Hematopoietic multipotent progenitor cell (in vitro differentiated cells): ENCODE measurements at regions not wholly inside any gene's neighbourhood (a gene's known extent, or its start where the extent isn't known, plus 50 kb on each side); places are given as distances from the start of the nearest gene placed in this dataset. TPM values are rescaled to one million over a fixed set of nuclear protein-coding genes. Genes with fewer than 3 reads are reported as not detected.

ENCODE experiments used
- DNase-seq, 3 donors: peaks; one replicate each; pipeline ENCODE4 v3.0.0-alpha.2; 2011 to 2015; ENCODE audit warnings: low read depth in 2 of 3, low spot score in 2 of 3
- small RNA-seq: library from RNA; depleted of rRNA; stranded (forward); fragments of <200 nt; gene quantifications from one replicate; pipeline ENCODE3, GENCODE V24; 2012

DNA sequence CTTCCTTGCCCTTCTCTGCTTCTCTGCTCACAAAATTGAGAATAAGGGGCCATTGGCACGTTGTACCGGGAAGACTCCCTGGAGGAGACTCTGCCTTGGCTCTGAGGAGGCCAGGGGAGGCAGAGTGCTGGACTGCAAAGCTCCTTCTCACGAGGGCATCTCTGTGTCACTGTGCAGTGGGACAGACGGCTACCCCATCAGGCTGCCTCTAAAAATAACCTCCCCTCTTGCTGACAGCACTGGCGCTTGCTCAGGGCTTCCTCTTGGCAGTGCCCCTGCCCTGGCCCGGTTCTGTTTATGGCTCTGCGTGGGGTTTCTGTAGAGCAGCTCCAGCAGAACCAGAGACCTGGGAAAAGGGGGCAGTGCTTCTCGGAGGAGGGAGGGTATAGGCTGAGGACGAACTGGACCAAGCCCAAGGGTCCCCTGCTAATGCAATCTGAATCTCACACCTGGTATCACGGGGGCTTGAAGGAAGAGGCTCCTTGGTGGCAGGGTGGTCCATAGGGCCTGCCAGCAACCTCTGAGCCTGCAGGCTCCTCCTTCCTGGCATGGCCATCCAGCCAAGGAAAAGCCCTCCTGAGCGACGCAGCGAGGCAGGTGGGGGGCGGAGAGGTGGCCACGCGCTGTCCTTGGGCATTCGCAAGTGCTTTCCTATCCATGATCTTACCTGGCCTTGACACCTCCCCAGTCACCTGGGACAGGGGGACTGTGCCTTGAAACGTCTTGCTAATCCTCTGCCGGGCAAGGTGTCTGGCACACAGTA lies 63.3 kb upstream of the TLE3 start:
- DNase-seq: no peak

DNA sequence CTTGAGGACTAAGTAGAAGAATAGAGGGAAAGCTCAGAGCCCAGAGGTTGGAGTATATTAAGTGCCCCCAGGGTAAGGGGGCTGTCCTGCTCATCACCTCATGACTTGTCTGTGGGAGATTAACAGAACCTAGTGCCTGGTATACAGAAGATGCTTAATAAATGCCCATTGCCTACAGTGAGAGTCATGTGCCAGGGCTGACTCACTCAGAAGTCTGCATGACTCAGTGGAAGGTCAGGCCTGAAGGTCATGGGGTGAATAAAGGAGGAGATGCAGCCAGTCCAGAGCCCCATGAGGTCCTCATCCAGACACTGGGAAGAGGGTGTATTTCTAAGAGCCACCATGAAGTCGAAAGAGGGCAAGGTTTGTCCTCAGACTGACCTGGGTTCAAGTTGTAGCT lies 62.5 kb upstream of the TLE3 start:
- DNase-seq: no peak

- no peak for DNase-seq
Measured at GRCh38 chr15:70159713-70160009, 61.9 kb upstream of the TLE3 start.

DNA sequence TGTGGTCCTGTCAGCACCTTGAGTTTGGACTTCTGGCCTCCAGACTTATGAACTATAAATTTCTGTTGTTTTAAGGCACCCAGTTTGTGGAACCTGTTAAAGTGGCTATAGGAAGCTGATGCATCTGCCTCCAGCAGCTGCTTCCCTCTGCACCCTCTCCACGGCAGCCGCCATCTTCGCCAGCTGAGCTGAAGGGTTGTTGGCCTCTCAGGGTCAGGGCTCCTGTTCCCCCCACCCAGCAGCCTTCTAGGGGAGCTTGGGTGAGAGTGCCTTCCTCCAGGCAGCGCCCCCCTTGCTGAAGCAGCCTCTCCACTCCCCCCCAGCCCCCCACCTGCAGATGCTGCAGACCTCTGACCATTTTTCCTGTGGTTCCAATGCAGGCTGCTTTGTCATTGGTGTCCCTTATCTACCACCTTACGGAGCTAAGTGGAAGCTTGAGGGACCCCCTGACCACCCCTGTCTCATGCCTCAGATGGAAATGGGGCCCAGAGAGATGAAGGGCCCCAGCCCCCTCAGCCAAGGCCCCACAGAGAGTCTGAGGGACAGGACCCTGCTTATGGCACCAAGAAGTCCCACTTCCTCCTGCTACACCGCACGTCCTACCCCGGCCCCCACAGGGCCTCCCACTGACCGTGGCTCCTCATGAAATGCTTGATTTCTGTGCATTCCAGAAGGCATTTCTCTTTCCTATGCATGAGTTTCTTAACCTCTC lies 61.4 kb upstream of the TLE3 start:
- DNase-seq: peak in 1 of 3 donors; percentile 67

DNA sequence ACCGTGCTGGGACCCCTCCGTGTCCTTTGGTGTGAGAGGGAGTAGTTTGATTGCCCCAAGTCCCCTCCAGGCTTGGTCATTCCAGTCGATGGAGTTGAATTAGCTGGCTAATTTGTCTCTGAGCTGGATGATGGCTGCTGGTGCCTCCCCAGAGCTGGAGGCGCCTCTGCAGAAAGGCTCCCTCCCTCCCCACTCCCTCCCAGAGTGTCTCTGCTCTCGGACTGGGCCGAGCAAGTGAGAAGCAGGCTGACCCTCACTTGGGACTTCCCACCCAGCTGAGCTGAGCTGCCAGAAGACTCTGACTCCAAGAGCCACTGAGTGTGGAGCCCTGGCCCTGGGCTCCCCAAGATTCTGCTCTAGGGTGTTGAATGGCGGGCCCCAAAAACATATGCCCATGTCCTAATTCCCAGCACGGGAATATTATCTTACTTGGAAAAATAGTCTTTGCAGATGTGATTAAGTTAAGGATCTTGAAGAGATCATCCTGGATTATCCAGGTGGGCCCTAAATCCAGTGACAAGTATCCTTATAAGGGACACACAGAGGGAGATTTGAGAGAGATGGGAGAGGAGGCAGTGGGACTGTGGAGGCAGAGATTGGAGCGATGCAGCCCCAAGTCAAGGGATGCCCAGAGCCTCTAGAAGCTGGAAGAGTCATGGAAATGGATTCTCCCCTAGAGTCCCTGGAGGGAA lies 60.7 kb upstream of the TLE3 start:
- no peak for DNase-seq

DNA sequence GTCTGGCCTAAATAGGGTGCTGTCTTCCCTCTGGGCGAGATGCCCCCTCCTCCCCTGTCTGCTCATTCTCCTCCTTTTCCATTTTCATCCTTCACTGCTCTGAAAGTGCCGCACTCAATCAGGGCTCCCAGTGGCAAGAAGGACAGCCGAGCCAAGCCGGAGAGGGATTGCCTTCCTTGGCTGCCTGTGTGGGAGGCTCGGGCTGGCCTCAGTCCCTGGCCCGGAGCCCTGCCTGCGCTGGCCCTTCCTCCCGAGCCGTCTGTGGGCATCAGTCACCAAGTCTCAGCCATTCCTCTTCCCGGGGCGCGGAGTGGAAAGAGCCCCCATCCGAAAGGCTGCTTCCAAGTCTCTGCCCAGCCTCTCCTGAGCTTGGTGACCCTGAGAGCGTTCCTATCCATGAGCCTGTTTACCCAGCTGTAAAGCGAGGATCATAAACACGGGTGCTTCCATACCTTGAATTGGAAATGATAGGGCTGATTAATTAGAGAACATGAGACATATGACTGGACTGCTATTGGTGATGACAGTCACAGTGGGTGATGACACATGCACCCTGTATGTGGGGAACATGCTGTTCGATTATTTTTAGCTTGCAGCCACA lies 59.1 kb upstream of the TLE3 start:
- DNase-seq: no peak

- peak in 1 of 3 donors; percentile 66 for DNase-seq
Measured at GRCh38 chr15:70154718-70155347, 57.1 kb upstream of the TLE3 start.

- DNase-seq: no peak
Measured at GRCh38 chr15:70153921-70154717, 56.4 kb upstream of the TLE3 start.

DNA sequence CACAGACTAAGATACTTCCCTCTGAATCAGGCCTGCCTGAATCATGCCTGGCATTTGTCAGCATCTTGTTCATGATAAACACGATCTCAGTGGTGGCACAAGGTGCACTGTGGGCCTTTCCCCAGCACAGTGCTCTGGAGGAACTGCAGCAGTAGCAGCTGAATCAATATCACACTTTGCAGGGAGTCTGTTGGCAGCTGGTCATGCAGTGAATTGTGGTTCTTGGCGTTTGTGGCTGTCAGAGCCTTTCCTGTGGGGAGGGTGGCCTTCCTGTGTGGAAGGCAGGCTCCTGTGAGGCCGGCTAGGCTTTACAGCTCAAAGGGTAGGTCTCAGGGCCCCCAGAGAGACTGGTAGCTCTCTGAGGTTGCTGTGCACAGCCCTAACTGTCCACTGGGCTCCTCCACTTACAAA lies 54.4 kb upstream of the TLE3 start:
- DNase-seq: peak in 2 of 3 donors; percentile 68 to 87

GRCh38 chr15:70151462-70151861 lies 53.7 kb upstream of the TLE3 start:
- no peak for DNase-seq

- DNase-seq: no peak
Measured at GRCh38 chr15:70151003-70151402, 53.3 kb upstream of the TLE3 start.

DNA sequence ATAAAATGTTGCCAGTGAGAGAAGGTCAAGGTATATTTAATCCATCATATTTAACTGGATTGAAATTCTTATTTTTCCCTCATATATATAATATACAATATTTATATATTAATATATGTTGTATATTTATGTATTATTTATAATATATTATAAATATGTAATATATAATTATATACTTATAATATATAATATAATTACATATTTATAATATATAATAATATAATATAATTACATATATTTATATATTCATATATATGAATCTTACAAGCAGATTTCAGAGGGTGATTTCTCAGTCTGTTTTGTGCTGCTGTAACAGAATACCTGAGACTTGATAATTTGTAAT lies 52.7 kb upstream of the TLE3 start:
- no peak for DNase-seq

DNA sequence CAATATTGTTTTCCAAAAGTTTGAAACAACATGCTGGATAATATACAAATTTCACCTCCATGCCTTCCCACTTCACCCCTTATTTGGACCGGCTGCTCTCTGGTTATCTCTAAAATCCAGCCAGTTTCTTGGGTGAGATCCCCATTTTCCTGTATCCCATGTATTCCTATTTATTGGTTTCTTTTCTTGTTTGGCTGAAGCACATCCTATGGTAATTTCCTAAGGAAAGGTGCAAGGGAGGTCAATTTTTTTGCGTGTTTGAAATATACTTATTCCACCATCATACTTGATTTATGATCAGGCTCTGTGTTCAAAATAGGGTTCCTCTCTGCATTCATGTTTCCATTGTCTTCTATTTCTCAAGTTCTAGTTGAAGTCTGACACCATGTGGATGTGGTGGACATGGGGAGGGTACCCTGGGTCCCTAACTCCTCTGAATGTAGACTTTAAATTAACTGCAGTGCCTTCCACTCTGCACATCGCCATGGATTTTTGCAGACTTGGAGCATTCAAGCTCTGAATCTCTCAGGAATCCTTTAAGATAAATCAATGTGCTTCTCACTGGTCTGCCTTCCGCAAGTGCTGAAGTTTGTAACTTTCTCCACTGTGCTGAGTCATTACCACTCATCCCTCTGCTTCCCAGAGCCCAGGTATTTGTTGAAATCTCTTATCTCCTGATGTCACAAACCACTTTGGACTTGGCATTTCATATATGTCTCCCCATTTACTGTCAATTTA lies 52.1 kb upstream of the TLE3 start:
- no peak for DNase-seq

DNA sequence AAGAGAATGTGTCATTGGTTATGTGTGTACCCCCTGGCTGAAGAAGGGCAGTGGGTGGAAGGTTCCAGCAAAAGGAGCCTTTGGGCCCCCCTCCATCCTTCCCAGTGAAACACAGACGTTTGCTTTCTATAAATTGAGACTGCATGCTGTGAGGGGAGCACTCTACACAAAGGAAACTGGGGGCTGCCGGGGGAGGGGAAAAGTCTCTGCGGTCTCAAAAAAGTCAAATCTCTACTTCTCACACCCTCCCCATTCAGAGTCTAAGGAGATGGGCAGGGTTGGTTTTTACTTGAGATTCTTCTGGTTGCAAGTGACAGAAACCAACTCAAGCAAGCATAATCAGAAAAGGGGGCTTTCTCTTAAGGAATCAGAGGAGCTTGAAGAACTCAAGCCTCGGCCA lies 50.1 kb upstream of the TLE3 start:
- DNase-seq: no peak

Small RNA genes lying in the stretch of these regions (small RNA-seq; reads per million reads assigned to genes)
- gene RNU6-745P: not detected
